GM19372 (cell line): ENCODE measurements at regions not wholly inside any gene's neighbourhood (a gene's known extent, or its start where the extent isn't known, plus 50 kb on each side); places are given as distances from the start of the nearest gene placed in this dataset.

Source experiments
- ATAC-seq: cut with Tn5 transposase; IDR thresholded peaks from one replicate; pipeline ENCODE4 v1.9.1; 2021; ENCODE audit warnings: mild to moderate bottlenecking, low read depth, moderate library complexity; ENCODE audit not compliant: unreplicated experiment

DNA sequence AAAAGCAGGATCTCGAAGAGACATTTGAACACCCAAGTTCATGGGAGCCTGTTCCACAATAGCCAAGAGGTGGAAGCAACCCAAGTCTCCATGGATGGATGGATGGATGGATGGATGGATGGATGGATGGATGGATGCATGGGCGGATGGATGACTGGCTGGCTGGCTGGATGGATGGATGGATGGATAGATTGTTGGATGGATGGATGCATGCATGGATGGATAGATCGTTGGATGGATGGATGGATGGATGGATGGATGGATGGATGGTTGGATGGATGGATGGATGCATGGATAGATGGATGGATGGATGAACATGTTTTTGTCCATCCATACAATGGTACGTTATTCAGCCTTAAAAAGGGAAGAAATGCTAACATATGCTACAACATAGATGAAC is 603.4 kb downstream of the BRD1 start:
- ATAC-seq = no peak

DNA sequence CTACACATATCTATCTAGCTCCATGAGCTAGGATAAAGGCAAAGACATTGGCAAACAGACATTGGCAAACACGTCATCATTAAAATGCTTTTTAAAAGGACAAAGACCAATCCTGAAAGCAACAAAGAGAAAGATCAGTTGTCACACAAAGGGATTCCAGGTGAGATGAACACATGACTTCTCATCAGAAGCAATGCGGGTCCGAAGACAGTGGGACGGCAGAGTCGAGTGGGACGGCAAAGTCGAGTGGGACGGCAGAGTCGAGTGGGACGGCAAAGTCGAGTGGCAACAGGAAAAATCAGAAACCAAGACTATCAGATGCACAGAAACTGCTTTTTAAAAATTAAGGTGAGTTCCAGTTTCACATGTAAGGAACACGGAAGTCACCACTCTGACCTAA is 609.5 kb downstream of the BRD1 start:
- ATAC-seq = no peak

DNA sequence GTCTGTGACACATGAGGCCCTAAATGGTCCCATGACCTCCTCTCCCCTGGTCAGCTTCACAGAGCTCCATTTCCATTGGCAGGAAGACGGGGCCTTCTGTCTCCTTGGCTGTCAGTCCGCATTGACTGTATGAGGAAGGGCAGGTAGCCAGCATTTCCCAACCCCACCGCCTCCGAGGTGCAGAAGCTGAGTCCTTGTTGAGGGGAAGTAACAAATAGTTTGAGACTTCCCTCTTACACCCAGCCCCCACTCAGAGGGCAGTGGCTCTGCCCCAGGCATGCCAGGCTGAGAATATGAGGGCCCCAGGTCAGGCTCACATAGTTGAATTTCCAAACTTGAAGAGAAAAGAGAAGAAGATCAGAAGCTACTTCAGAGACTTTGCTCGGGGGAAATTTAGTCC is 611.1 kb downstream of the BRD1 start:
- ATAC-seq = no peak

DNA sequence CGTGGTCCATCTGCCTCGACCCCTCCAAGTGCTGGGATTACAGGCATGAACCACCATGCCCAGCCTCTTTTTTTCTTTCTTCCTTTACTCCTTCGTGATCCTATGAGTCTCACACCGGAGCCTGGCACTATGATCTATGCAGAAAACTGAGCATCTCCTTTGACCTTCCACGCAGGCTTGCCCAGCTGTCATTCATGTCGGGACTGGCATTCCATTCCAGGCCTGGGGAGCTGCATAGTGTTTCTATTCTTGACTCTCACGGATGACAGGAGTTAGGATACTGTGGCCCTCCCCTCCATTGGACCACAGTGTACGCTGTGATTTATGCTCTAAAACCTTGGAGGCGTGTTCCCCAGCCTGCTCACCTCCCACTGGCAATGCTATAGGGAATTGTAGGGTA is 611.8 kb downstream of the BRD1 start:
- no peak for ATAC-seq

DNA sequence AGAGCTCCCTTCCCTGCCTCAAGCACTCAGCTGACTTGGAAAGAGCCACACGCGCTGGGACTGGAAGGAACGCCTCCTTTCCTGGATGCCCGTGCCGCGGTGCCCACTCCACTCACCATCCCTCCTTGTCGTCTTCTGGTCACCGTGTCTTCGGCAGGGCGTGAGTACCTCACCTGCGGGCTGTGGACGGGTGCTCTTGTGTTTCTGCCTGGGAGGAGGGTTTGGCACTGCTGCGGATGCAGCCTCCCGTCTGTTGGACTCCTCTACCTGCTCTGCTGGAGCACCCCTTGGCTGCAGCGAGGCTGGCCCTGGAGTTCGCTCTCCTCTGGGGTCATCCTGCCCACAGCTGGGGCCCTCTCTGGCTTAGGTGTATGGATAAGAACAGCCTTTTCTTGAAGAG is 612.7 kb downstream of the BRD1 start:
- ATAC-seq = no peak

DNA sequence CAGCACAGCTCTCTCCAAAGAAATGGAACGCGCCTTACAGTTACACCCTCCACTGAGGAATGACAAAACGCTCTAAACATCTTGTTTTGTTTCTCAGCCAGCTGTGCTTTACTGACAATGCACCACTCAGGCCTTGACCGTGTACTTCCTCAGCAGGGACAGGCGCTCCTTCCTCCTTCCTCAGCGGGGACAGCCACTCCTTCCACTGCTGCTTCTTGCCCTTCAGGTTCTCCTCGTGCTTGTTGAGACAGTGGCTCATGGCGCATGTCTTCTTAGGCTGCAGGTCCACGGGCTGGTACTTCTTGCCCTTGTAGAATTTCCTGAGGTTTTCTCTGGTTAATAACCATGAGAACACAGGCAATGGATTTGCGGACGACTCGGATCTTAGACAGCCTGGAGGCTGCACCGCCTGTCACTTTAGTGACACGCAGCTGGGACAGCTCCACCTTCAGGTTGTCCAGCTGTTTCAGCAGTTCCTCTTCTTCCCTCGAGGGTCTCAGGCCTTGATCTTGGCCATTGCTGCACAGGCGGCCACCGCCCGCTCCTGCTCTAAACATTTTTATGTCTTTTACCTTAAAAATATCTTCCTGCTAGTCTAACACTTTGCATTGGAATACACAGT is 613.8 kb downstream of the BRD1 start:
- no peak for ATAC-seq

DNA sequence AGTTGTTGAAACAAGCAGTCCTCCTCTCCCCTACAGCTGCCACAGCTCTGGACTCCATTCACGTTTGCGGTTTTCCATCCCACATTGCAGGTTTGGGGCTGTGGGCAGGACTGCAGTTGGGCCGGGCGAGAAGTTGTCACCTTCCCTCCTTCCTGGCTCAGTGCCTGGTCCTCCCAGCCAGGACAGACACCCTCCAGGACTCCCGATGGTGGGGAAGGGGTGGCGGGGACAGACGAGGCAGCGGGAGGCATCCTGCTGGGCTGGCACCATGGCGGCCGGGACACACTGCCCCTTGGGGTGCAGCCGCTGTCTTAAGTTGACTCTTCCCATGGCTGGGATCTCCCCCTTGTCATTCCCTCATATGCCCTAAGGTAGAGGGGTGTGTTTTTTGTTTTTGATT is 615.2 kb downstream of the BRD1 start:
- no peak for ATAC-seq

DNA sequence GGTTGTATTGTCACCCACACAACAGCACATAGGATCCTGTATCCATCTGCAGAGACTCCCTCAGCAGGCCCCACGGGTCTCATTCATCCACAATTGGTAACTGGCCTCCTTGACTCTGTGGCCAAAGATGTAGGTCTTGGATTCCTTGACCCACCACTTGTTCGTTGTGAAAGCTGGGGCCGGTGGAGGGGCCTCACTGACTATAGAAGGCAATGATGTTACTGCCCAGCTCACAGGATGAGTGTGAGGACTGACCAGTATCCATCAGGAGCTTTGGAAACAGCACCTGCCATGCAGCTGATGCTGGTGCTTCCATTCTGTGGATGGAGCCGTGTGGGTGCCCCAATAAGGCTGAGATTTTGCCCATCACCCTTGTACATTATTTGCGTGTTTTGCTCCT is 615.7 kb downstream of the BRD1 start:
- no peak for ATAC-seq

DNA sequence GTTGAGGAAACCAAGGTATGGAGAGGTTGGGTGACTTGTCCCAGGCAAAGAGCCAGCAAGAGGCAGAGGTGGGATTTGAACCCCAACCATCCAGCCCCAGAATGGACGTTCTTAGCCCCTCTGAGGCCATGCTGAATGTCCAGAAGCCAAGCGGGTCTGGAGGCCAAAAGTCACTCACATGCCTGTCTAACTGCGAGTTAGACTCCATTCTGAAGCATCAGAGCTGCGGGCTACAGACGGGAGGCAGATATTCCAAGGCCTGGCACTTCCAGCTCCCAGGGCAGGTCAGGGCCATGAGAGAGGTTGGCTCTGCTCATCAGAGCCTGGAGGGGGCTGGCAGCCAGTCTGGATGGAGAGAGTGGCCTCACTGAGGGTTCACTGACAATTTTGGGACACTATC is 616.5 kb downstream of the BRD1 start:
- no peak for ATAC-seq

DNA sequence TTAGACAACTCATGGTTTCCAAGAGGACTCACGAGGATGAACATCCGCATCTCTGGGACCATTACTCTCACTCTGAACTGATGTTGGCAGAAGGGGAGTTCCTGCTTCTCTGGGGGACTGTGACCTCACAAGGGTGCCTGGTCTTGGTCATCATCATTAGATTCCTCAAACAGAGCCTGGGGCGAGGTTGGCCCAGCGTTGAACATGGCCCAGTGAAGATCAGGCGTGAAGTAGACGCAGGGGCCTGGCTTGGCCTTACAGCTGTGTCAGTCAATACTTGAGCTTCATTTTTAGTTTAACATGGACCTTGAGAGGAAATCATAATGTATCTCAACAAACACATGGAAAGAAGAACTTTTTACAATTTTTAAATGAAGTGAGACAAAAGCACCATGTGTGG is 617.1 kb downstream of the BRD1 start:
- no peak for ATAC-seq

DNA sequence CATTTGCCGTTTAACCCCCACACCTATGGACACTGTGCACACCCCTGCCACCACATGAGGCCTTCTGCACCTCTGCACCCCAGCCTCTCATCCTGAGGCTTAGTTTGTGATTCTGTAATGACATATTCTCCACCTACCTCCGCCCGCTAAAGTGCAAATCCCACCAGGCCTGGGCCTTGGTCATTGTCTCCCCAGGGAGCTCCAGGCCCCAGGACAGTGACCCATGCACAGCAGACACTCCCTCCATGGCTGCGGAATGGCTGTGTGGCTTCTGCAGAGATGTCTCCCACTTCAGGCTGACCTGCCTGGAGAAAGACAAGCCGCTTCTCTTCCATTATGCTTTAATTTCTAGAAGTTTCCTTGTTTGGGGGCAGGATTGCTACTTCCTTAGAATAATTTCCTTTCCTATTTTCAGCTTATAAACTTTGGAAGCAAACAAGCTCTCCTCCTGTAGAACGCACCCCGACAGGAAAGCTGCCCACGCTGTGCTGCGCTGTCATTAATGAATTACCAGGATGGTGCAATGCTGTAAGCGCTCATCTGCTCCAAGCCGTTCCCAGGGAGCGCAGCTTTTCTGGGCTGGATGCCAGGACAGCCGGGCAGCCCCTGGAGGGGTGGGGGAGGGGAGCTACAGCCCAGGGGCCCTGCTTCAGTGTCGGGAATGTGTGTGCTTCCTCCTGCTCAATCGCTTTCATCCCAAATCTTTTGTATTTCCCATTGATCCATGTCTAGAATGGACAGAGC is 618.0 kb downstream of the BRD1 start:
- ATAC-seq = no peak

DNA sequence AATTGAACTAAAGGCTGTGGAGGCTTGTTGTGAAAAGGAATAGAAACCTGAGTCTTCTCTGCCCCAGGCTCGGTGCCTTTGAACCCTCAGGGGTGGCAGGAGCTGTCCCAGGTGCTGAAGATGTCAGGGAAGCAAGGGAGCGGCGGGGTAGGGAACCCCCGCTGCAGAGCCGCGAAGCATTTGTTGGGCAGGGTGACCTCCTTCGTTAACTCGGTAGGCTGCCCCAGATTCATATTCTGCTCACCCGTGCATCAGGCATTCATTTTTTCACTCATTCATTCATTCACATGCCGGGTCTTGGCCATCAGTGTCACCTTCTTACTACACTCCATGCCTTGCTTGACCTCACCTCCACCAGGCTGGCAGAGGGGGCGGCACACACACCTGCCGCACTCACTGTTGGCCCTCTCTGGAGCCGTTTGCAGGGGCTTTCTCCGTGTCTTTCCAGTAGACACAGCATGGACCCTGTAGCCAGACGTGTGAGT is 618.9 kb downstream of the BRD1 start:
- no peak for ATAC-seq

DNA sequence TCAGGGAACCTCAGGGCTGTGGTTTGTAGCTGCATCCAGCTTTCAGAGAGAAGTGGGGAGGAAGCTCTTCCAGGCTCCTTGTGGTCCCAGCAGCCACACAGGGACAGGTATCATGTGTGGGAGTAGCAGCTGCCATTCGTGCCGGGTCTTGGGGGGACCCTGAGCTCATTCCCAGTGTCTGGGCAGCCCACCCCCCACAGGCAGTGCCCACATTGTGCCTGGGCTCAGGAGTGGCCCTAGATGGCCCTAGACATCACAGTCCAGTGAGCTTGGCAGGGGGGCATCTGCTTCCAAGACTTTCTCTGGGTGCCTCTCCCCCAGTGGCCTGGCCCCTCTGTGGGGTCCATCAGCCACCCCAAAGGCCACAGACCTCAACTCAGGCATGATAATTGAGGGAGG is 619.7 kb downstream of the BRD1 start:
- no peak for ATAC-seq

DNA sequence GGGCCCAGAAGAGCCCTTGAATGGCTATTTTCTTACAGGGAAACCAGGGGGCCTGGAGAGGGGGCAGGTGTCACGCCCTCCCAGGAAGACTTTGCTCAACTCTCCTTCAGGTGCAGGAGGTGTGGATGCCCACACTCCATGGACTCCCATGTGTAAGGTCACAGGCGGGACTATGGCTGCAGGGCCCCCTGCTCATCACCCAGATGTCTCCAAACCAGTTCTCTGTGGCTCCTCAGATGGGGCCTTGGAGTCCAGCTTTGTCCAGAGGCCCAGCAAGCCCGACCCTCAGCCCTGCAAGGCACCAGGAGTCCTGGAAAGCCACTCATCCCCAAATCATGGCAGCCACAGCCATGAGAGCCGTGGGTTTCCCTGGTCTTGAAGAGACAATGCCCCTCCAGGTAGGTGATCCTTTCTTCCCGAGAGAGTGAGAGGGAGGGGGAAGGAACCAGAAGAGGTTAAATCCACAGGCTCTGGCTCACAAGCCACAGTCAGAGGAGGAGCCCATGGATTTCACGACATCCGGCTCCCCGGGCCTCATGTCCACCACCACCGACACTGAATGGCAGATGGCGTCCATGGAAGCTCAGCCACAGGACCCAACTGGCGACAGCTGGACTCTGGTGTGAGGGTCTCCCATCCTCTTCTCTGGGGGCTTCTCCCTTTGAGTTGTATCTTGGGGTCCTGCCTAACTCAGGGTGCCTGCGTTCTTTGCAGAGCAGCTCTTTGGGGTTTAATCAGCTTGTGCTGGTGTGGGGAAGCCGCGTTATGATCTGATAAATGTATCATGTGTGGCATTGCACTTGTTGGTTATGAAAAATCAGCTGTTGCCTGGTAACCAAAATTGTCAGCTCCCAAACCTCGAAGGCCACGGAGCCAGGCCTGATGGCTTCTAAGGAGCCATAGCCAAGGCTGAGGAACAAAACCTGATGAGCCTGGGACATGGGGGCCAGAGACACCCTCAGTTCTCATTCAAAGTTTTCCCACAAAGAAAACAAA is 620.4 kb downstream of the BRD1 start:
- ATAC-seq = no peak

DNA sequence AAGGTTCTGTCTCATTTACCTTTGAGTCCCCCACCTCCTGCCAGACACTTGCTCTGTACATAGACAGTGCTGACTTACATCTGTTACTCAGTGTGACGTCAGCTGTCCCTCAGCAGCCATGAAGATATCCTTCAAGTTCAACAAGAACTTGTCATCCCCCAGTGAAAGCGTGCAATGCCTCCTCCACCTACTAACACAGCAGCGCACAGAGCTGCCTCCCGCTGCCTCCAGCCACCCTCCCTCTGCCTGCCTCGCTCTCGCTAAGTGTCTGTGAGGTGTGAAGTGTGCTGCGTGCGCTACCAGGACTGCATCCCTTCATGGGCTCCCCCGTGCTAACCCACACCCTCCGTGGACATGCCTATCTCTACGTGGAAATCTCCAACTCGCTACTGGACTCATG is 621.4 kb downstream of the BRD1 start:
- ATAC-seq = no peak

DNA sequence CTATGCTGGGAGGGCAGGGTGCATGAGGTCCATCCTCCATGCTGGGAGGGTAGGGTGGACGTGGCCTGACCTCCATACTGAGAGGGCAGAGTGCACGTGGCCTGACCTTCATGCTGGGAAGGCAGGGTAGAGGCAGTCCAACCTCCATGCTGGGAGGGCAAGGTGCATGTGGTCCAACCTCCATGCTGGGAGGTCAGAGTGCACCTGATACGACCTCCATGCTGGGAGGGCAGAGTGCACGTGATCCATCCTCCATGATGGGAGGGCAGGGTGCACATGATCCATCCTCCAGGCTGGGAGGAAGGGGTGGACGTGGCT is 622.2 kb downstream of the BRD1 start:
- ATAC-seq = no peak

DNA sequence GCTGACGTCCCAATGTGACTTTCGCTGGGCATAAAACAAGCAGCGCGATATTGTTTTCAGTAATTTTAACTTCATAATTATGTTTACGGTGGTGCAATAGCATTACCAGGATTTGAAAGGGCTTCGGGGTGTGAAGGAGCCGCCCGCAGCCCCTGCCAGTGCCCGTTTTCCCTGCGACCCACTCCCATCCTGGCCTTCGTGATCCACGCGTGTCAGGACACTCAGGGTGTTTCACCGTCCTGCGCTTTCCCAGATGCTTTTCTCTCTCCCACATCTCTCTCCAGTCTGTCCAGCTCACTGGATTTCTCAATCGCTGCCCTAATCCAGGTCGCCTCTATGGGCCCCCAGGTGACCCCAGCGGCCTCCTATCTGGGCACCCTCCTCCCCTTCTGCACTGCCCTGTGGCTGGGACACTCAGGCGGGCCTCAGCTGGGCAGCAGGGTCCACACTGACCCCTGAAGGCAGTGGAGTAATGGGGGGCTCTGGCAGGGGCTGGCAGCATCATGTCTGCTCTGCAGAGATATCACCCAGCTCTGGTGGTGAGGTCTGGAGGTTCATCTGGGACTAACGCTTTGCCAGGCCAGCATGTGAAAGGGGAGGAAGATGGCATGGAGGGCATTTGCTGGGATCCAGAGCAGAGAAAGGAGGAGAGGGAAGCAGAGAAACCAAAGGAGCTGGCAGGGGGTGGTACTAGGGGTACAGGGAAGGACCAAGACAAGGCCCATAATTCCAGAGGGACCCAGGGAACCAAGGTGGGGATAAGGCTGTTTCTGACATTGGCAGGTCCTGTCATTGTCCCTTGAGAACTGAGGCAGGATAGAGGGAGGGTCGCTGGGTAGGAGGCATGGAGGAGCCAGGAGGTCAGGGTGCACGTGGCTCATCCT is 622.8 kb downstream of the BRD1 start:
- ATAC-seq = no peak

DNA sequence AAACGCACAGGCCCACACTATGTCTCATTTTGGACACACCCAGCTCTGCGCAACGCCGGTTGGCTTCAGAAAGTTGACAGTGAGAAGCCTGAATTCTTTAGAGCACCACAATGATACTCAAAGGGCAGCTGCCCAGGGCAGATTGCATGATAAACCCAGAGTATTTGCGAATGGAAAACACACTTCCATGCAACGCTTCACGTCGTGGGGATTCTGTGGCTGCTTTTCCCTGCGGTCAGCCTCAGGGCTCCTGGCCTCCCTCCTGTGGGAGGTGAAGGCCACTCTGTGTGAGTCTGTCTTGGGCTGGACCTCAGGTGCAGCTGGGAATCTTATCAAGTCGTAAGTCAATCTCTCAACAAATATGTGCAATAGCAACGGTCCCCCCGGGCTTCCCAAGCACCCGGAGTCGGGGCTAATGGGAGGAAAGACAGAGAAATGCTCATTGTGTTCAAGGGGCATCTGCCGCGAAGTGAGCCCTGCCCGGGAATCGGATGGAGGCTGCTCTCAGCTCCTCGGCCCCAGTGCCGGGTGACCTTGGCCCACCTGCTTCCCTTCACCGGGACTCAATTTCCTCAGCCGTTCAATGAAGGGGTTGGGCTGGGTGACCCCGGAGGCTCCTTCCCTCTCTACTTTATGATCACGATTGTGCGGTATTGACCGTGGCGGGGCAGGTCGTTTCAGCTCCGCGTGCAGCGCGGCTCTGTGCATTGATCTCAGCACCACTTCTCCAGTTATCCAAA is 623.6 kb downstream of the BRD1 start:
- no peak for ATAC-seq

DNA sequence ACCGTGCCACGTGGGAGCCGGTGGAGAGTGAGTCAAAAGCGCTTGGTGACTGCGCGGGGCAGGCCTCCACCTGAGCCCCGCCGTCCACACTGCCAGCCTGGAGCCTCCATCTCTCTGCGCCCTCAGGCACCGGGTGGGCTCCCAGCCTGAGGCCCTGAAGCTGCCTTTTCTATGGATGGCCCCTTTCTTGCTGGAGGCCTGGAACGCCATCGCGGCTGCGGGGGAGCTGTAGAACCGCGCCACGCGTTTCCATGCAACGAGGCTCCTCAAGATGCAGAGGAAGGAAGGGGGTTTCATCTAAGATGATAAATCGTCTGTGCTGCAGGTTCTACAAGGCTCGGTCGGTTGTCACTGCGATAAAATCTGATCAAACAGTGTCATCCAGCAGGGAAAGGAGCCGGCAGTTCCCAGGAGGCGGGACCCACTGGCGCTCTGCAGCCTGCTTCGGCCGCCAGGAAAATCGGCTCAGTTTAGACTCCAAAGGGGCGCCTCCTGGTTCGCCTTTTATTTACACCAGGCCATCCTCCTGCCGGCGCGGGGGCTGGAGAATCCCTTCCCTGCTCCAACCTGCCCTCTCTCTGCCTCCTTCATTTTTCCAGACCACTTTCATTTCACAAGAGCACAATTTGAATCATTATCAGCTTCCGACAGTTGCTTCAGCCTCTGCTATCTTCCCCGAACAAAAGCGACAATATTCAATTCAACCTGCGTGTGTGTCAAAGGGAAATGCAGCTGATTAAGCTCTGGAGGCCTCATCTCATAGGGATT is 624.4 kb downstream of the BRD1 start:
- no peak for ATAC-seq
